Lower leg skin (tissue), 3 donors: ENCODE measurements at regions not wholly inside any gene's neighbourhood (a gene's known extent, or its start where the extent isn't known, plus 50 kb on each side); places are given as distances from the start of the nearest gene placed in this dataset.
"Not testable (repeated sequence)": the region's sequence is repeated elsewhere in the genome, so short reads cannot be mapped to it uniquely, and the experiment has no call there.

Experiments used
- POLR2A ChIP-seq, 2 donors: fragments of 450-650 bp; IDR thresholded peaks; one replicate each; pipeline ENCODE4 v1.6.1; 2016 to 2017; ENCODE audit warnings: antibody characterized with exemption in 2 of 2, mild to moderate bottlenecking in 1 of 2, moderate library complexity in 1 of 2
- TF ChIP-seq, protein P1 (sequence below), 3 donors: fragments of 450-650 bp; IDR thresholded peaks; one replicate each; pipeline ENCODE4 v1.5.1; 2016; ENCODE audit warnings: antibody characterized with exemption in 3 of 3, mild to moderate bottlenecking in 3 of 3, moderate library complexity in 2 of 3

DNA sequence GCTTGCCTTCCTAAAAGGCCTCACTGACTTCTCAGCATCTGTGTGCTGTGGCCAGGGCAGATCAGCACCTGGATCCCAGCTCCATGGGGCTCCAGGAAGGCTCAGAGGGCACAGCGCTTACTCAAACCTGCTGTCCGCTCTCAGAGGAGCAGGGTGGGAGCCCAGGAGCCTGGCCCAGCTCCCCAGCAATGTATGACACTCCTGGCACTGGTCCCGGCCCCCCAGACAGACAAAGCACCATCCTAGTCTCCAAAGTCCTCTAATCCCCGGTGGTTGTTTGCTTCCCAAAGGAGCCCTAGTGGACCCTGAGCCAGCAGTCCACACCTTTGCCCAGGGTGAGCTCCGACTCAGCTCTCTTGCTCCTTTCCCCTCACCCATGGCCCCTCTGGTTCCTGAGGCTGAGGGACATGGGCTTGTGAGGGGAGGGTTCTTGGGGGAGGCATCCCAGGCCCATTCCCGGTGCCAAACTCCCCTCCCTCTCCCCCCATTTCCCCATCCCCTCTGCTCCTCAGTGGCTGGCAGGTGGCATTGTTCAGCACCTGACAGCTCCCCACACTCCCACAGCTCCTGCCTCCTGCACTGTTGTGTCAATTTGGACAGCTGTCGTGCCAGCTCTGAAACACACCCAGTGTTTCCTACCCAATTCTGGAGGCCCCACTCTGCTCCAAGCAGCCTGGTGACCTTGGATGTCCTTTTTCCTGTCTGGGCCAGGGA is 164.3 kb downstream of the TRIM43 start:
- TF ChIP-seq, protein P1, sequence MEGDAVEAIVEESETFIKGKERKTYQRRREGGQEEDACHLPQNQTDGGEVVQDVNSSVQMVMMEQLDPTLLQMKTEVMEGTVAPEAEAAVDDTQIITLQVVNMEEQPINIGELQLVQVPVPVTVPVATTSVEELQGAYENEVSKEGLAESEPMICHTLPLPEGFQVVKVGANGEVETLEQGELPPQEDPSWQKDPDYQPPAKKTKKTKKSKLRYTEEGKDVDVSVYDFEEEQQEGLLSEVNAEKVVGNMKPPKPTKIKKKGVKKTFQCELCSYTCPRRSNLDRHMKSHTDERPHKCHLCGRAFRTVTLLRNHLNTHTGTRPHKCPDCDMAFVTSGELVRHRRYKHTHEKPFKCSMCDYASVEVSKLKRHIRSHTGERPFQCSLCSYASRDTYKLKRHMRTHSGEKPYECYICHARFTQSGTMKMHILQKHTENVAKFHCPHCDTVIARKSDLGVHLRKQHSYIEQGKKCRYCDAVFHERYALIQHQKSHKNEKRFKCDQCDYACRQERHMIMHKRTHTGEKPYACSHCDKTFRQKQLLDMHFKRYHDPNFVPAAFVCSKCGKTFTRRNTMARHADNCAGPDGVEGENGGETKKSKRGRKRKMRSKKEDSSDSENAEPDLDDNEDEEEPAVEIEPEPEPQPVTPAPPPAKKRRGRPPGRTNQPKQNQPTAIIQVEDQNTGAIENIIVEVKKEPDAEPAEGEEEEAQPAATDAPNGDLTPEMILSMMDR (IDR thresholded peaks at IDR 0.05), result not testable (repeated sequence)
- TF ChIP-seq POLR2A (IDR thresholded peaks at IDR 0.05), result not testable (repeated sequence)
